GM18909 (cell line): ENCODE measurements at regions not wholly inside any gene's neighbourhood (a gene's known extent, or its start where the extent isn't known, plus 50 kb on each side); places are given as distances from the start of the nearest gene placed in this dataset.
"Not testable (repeated sequence)": the region's sequence is repeated elsewhere in the genome, so short reads cannot be mapped to it uniquely, and the experiment has no call there.

Source experiments
- ATAC-seq: cut with Tn5 transposase; IDR thresholded peaks from one replicate; pipeline ENCODE4 v1.9.1; 2021; ENCODE audit warnings: mild to moderate bottlenecking; ENCODE audit not compliant: unreplicated experiment, poor library complexity

GRCh38 chr15:38996111-38996631 lies 431.6 kb upstream of the RASGRP1 start:
- no peak for ATAC-seq

GRCh38 chr15:38997841-38998240 lies 433.2 kb upstream of the RASGRP1 start:
- ATAC-seq = no peak

DNA sequence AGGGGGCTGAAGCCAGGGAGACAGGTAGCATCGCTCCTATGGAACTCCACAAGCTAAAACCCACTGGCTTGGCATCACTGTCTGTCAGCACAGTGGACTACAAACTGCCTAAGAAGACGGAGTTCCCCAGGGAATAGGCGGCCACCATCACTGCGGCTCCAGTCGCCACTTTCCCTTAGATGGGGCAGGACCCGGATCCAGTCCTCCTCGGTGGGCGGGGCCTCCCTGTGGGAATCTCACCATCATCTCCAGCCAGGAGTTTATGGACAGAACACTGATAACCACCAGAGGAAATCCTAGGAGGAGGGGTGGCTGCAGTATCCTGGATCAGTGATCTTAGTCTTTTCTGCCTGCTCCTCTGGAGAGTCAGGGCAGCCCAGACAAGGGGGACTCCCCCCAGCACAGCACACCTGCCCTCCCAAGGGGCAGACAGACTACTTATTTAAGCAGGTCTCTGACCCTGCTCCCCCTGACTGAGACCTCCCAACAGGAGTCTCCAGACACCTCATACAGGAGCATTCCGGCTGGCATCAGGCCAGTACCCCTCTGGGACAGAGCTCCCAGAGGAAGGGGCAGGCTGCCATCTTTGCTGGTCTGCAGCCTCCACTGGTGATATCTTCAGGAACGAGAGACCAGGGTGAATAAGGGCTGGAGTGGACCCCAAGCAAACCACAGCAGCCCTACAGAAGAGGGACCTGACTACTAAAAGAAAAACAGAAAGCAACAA lies 435.6 kb upstream of the RASGRP1 start:
- no peak for ATAC-seq

GRCh38 chr15:39009740-39010139 lies 445.1 kb upstream of the RASGRP1 start:
- ATAC-seq = no peak

GRCh38 chr15:39011066-39011465 lies 446.5 kb upstream of the RASGRP1 start:
- not testable (repeated sequence) for ATAC-seq

DNA sequence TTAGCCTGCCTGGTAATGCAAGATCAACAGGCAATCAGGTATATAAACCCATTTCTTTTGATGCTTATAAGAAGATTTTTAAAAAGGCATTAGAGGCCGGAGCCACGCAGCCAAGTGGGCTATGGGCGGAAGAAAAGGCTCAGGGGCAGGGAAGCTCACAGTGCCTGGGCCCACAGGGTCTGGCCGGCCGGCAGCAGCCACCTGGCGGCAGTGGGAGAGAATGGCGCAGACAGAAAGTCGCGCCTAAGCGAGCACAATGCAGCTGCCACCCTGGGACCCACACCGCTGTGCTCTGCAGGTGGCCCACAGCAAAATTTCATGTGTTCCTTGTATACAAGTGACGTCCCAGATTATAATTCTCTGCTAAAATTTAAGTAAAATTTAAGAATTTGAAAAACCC lies 448.6 kb upstream of the RASGRP1 start:
- ATAC-seq = no peak

- no peak for ATAC-seq
Observed at GRCh38 chr15:39014682-39015081, 450.1 kb upstream of the RASGRP1 start.

GRCh38 chr15:39016706-39017105 lies 452.1 kb upstream of the RASGRP1 start:
- ATAC-seq = no peak

- ATAC-seq = no peak
Observed at GRCh38 chr15:39018966-39019365, 454.4 kb upstream of the RASGRP1 start.

- no peak for ATAC-seq
Observed at GRCh38 chr15:39021341-39021740, 456.7 kb upstream of the RASGRP1 start.

DNA sequence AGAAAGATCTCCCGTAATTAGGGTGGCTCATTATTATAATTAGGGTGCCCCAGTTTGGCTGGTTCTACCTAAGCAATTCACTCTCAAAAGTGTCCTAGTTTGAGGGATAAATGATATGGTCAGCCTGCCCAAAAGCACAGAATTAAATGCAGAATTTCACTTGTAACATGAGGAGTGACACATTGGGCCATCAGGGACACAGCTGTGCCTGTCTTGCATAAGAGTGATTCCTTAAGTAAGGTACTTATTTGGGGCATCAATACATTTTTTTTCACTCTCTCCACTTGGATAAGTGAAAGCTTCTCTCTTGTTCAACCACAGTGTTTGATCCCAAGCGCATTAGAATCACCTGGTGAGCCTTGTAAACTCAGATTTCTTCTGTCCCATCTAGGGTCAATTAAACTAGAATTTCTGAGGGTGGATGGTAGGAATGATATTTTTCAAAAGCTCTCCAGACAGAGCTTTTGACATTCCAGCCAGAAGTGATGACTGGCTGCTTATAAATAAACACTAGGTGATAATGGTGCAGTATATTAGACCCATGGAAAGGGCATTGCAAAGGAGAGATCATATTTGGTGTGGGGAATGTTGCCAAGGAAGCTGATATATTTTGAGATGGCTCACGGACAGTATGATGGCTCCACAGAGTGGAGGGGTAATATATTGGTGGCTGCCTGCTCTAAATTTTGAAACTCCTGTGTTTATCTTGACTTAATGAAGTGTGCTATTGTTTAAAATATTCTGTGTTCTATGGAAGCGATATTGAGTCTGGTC lies 458.1 kb upstream of the RASGRP1 start:
- no peak for ATAC-seq

GRCh38 chr15:39025321-39025720 lies 460.7 kb upstream of the RASGRP1 start:
- ATAC-seq = no peak

- no peak for ATAC-seq
Observed at GRCh38 chr15:39025881-39026280, 461.3 kb upstream of the RASGRP1 start.

- no peak for ATAC-seq
Observed at GRCh38 chr15:39028069-39028468, 463.5 kb upstream of the RASGRP1 start.

- no peak for ATAC-seq
Observed at GRCh38 chr15:39029741-39030140, 465.1 kb upstream of the RASGRP1 start.

DNA sequence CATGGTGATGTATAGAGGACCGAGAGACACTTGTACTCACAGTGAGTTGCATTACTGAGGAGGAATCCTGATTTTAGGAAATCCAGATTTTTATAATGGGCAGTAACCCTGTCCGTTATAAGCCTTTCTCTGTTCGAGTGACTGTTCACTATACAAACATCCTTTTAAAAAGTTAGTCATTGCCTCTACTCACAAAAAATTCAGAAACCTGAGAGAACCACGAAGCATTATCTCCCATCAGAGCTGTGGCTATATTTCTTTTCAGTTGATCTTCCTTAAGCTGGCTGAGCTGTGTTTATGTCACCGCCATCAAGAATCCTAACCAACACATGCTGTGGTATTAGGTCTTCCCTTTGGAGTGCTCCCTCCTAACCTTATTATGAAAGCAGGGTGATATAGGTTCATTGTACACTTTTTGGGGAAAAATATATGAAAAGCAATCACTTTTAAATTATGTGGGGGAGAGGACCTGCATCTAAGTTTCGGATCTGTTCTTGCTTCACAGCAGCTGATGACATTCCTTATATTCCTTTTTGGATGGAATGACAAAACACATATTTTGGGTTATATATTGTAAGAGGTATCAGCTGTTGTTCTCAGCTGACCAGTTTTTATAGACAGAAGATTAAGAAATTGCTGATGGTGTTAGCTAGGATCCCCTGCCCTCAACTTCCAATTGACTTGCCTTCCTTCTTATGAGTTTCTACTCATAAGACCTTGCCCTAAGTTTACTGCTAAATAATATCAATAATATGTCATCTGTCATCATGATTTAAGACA lies 465.9 kb upstream of the RASGRP1 start:
- ATAC-seq = no peak

- ATAC-seq = no peak
Observed at GRCh38 chr15:39031596-39031995, 467.0 kb upstream of the RASGRP1 start.

GRCh38 chr15:39034816-39035215 lies 470.2 kb upstream of the RASGRP1 start:
- no peak for ATAC-seq

DNA sequence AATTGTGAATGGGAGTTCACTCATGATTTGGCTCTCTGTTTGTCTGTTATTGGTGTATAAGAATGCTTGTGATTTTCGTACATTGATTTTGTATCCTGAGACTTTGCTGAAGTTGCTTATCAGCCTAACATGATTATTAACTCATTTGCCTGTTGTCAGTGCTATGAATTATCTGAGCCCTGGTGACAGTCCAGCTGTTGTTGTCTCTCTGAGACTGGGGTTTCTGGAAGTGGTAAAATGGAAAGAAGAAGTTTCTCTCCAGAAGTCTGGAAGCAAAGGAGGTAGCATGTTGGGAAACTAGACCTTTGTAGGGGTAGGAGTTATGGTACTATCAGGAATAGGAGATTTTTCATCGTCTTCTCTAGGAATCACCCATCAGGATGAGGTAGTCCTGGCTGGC lies 473.0 kb upstream of the RASGRP1 start:
- ATAC-seq = not testable (repeated sequence)

DNA sequence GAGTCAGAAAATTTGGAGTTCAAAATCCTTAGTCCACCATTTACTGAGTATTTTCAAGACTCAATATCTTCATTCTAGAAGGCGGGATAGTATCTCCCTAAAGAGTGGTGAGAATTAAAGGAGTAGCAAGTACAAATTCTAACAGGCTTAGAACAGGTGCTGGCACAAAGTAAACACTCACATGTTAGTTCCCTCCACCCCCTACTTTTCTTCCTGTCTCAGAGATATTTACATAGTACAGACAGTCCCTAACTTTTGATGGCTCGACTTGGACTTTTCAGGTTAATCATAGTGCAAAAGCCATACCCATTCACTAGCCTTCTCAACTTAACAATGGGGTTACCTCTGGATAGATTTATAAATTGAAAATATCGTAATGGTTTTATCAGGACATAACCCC lies 476.2 kb upstream of the RASGRP1 start:
- ATAC-seq = no peak

- ATAC-seq = no peak
Observed at GRCh38 chr15:39041979-39042495, 477.4 kb upstream of the RASGRP1 start.
